Right lobe of liver (tissue), 6 donors: ENCODE measurements at regions not wholly inside any gene's neighbourhood (a gene's known extent, or its start where the extent isn't known, plus 50 kb on each side); places are given as distances from the start of the nearest gene placed in this dataset.

Experiments
- ATAC-seq, 4 donors: fragments of 200-7000 bp; cut with Tn5 transposase; one replicate each; pipeline ENCODE4 v1.9.1; 2020; ENCODE audit warnings: mild to moderate bottlenecking in 4 of 4, moderate library complexity in 4 of 4
- DNase-seq, 3 donors: peaks; one replicate each; pipeline ENCODE4 v3.0.0-alpha.2; 2020
- H3K27ac ChIP-seq, 3 donors: fragments of 200-600 bp; one replicate each; pipeline ENCODE4 v1.8.0; 2022
- H3K27me3 ChIP-seq, 2 donors: fragments of 200-600 bp; one replicate each; pipeline ENCODE4 v1.8.0; 2022
- H3K36me3 ChIP-seq, 4 donors: fragments of 200-600 bp; sonication (generic) in 1 of 4; one replicate each; pipeline versions ENCODE4 v1.5.1 to v1.8.0; 2017 to 2022; ENCODE audit warnings: control low read depth in 1 of 4
- H3K4me1 ChIP-seq, 4 donors: fragments of 200-600 bp; sonication (generic) in 1 of 4; one replicate each; pipeline versions ENCODE4 v1.5.1 to v1.8.0; 2017 to 2022; ENCODE audit warnings: control low read depth in 1 of 4
- H3K4me3 ChIP-seq, 3 donors: fragments of 200-600 bp; one replicate each; pipeline ENCODE4 v1.8.0; 2022
- H3K9me3 ChIP-seq, 4 donors: fragments of 200-600 bp; sonication (generic) in 1 of 4; one replicate each; pipeline versions ENCODE4 v1.5.1 to v1.8.0; 2017 to 2022; ENCODE audit warnings: control low read depth in 1 of 4
- CTCF ChIP-seq, 4 donors: fragments of 200-600 bp in 3 of 4; fragments of 450-650 bp in 1 of 4; IDR thresholded peaks; one replicate each; pipeline versions ENCODE4 v1.5.1 to v1.8.0; 2016 to 2022; ENCODE audit warnings: antibody characterized with exemption in 4 of 4, mild to moderate bottlenecking in 2 of 4
- POLR2A ChIP-seq: fragments of 450-650 bp; IDR thresholded peaks from one replicate; pipeline ENCODE4 v1.6.1; 2017; ENCODE audit warnings: antibody characterized with exemption, mild to moderate bottlenecking
- WGBS: methylation state at CpG from one replicate; pipeline ENCODE4 v1.1.6; 2018; ENCODE audit warnings: low coverage, low lambda C conversion rate; ENCODE audit not compliant: insufficient coverage; ENCODE audit errors: missing lambda C conversion rate; 5-methylcytosine and 5-hydroxymethylcytosine counted together
- intact Hi-C, 2 donors: fragments of 100-400 bp; cut with DNase I; formaldehyde crosslinking; loops; one replicate each; pipeline versions ENCODE4 v1.11.2 to v1.14.1; 2022
- donor health status: DM: no; HTN: yes; CAD: no.
- donor health status: DM: no; HTN: no; CAD: no.
- donor health status: DM: no; HTN: no; CAD: no.
- donor health status: DM: no; HTN: yes; CAD: no.
- donor health status: DM: no; HTN: yes; CAD: no.

- Histone ChIP-seq H3K4me3 (no peak overlapping the region), H3K36me3 (no peaks in the 10 kb centered on the region), H3K4me1 (no peaks in the 10 kb centered on the region), H3K9me3 (no peaks in the 10 kb centered on the region), H3K27me3 (no peaks in the 10 kb centered on the region), H3K27ac (no peak overlapping the region)
- DNase-seq (no peak), ATAC-seq (peak; percentile 45 to 75 (median 67))
- 14% methylated on average over 4 of the region's 4 CpGs for WGBS
- no peak for TF ChIP-seq CTCF (IDR thresholded peaks at IDR 0.05)
- TF ChIP-seq POLR2A = no peak
- intact Hi-C loops = no loop called here
These were observed 79.5 kb upstream of the MIS18BP1 start for GRCh38 chr14:45332360-45332988.

GRCh38 chr14:45308745-45309397 lies 55.9 kb upstream of the MIS18BP1 start:
- H3K4me3 ChIP-seq = no peak overlapping the region
- no peaks in the 10 kb centered on the region for H3K27me3 ChIP-seq
- no peaks in the 10 kb centered on the region for H3K36me3 ChIP-seq
- H3K4me1 ChIP-seq = no peaks in the 10 kb centered on the region
- no peak for TF ChIP-seq POLR2A
- TF ChIP-seq CTCF (IDR thresholded peaks at IDR 0.05) = no peak
- intact Hi-C loops = no loop called here
- no peak for ATAC-seq
- no peak overlapping the region for H3K27ac ChIP-seq
- WGBS = 64% methylated on average over 1 of the region's 1 CpG
- no peak for DNase-seq
- H3K9me3 ChIP-seq = no peaks in the 10 kb centered on the region
